Omental fat pad (tissue), 3 donors: ENCODE measurements at regions not wholly inside any gene's neighbourhood (a gene's known extent, or its start where the extent isn't known, plus 50 kb on each side); places are given as distances from the start of the nearest gene placed in this dataset.

Experiments
- ATAC-seq: fragments of 150-250 bp; one replicate; pipeline ENCODE4 v1.9.1; 2016; ENCODE audit warnings: mild to moderate bottlenecking, moderate library complexity; ENCODE audit not compliant: low FRiP score
- DNase-seq: peaks from one replicate; pipeline ENCODE4 v3.0.0-alpha.2; 2019; ENCODE audit warnings: low spot score
- TF ChIP-seq, protein P1 (sequence below), 3 donors: fragments of 450-650 bp; IDR thresholded peaks; one replicate each; pipeline ENCODE4 v1.5.1; 2016 to 2017; ENCODE audit warnings: antibody characterized with exemption in 3 of 3, mild to moderate bottlenecking in 3 of 3, moderate library complexity in 2 of 3

GRCh38 chr10:125399289-125399688 is 238.9 kb upstream of the CTBP2 start:
- no peak for ATAC-seq
- TF ChIP-seq, protein P1, sequence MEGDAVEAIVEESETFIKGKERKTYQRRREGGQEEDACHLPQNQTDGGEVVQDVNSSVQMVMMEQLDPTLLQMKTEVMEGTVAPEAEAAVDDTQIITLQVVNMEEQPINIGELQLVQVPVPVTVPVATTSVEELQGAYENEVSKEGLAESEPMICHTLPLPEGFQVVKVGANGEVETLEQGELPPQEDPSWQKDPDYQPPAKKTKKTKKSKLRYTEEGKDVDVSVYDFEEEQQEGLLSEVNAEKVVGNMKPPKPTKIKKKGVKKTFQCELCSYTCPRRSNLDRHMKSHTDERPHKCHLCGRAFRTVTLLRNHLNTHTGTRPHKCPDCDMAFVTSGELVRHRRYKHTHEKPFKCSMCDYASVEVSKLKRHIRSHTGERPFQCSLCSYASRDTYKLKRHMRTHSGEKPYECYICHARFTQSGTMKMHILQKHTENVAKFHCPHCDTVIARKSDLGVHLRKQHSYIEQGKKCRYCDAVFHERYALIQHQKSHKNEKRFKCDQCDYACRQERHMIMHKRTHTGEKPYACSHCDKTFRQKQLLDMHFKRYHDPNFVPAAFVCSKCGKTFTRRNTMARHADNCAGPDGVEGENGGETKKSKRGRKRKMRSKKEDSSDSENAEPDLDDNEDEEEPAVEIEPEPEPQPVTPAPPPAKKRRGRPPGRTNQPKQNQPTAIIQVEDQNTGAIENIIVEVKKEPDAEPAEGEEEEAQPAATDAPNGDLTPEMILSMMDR (IDR thresholded peaks at IDR 0.05), result no peak
- DNase-seq, result no peak

DNA sequence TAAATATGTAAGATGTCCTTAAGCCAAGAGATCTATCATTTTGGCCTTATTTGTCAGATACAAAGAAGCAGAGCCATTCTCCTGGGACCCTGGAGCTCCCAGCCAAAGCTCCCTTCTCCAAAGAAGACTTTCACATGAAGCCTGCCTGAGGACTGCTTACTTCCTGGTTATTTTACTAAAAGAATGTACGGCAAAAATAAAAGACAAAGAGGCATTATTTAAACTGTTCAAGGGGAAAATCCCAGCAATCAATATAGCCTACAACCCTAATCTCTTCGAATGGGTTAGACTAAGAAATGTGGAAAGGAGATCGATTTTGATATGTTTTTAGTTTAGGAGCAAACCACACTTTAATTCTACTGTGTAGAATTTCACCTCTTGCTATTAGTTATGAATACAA is 237.9 kb upstream of the CTBP2 start:
- TF ChIP-seq, protein P1 (IDR thresholded peaks at IDR 0.05), result no peak
- ATAC-seq, result no peak
- DNase-seq, result no peak

DNA sequence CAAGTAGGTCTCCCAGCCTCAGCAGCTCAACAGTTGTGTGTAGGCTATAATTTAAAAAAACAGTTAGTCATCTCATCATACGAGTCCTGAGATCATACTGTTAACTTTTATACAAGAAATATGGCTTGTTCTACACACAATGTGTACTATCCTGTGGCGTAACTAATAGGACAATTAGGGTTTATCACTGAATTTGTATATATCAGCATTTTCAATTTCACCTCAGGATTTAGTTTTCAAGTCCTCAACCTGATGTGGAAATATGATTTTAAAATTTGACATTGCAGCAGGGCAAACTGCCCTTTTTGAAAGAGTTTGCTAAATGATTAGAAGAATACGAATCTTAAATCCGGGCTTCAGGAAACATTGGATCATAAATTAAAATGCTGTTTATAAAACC is 237.2 kb upstream of the CTBP2 start:
- ATAC-seq (no peak), DNase-seq (no peak)
- TF ChIP-seq, protein P1 (IDR thresholded peaks at IDR 0.05), result no peak

GRCh38 chr10:125396676-125397075 is 236.3 kb upstream of the CTBP2 start:
- DNase-seq (no peak), ATAC-seq (no peak)
- TF ChIP-seq, protein P1 (IDR thresholded peaks at IDR 0.05), result no peak

GRCh38 chr10:125392609-125393008 is 232.2 kb upstream of the CTBP2 start:
- TF ChIP-seq, protein P1 (IDR thresholded peaks at IDR 0.05), result no peak
- ATAC-seq, result no peak
- DNase-seq, result no peak

DNA sequence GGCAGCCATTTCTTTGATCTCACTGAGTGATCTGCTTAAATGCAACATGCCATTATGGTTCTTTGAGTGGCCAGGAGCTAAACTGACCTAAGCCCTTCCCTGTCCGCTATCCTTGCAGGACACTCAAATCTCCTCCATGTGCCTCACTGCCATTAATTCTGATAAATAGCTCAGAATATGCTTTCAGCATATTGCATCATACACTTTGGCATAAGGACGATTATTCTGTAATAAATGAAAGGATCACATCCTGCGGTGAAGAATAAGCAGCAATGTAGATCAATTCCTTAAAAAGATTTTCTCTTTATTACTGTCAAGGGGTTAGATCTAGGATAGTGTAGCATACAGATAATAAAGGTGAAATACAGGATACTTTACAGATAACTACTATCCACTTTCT is 231.8 kb upstream of the CTBP2 start:
- ATAC-seq (no peak), DNase-seq (no peak)
- TF ChIP-seq, protein P1 (IDR thresholded peaks at IDR 0.05), result no peak

DNA sequence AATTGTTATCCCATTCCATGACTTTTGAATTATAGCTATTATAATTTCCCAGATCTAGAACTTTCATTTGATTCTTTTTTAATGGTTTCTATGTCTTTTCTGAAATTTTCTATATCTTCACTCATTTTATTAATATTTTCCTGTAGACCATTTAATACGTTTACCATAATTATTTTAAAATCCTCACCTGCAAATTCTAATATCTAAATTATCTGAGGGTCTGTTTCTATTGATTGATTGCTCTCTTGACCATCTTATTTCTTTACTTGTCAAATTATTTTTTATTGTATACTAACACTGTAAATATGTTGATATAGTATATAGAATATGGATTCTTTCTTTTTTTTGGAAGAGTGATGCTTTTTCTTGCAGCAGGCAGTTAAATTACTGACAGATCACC is 229.3 kb upstream of the CTBP2 start:
- no peak for ATAC-seq
- DNase-seq, result no peak
- TF ChIP-seq, protein P1 (IDR thresholded peaks at IDR 0.05), result no peak
